ENCODE measurements at regions not wholly inside any gene's neighbourhood (a gene's known extent, or its start where the extent isn't known, plus 50 kb on each side); places are given as distances from the start of the nearest gene placed in this dataset.

- no peak for DNase-seq (ENCODE audit: low spot score)
Observed at GRCh38 chr5:133738271-133738670, 125.9 kb upstream of the FSTL4 start.

- no peak for DNase-seq (ENCODE audit: low spot score)
Observed at GRCh38 chr5:133736512-133736911, 124.2 kb upstream of the FSTL4 start.

- no peak for DNase-seq (ENCODE audit: low spot score)
Observed at GRCh38 chr5:133735346-133735745, 123.0 kb upstream of the FSTL4 start.

GRCh38 chr5:133734916-133735315 is 122.6 kb upstream of the FSTL4 start:
- DNase-seq (ENCODE audit: low spot score) = no peak

- DNase-seq (ENCODE audit: low spot score) = no peak
Observed at GRCh38 chr5:133732536-133732935, 120.2 kb upstream of the FSTL4 start.

GRCh38 chr5:133731951-133732350 is 119.6 kb upstream of the FSTL4 start:
- DNase-seq (ENCODE audit: low spot score) = no peak

GRCh38 chr5:133730866-133731265 is 118.5 kb upstream of the FSTL4 start:
- DNase-seq (ENCODE audit: low spot score) = no peak

GRCh38 chr5:133730346-133730745 is 118.0 kb upstream of the FSTL4 start:
- DNase-seq (ENCODE audit: low spot score) = no peak

- DNase-seq (ENCODE audit: low spot score) = no peak
Observed at GRCh38 chr5:133729800-133730199, 117.5 kb upstream of the FSTL4 start.

- DNase-seq (ENCODE audit: low spot score) = no peak
Observed at GRCh38 chr5:133728475-133728874, 116.1 kb upstream of the FSTL4 start.

GRCh38 chr5:133727636-133728035 is 115.3 kb upstream of the FSTL4 start:
- no peak for DNase-seq (ENCODE audit: low spot score)

GRCh38 chr5:133723651-133724366 is 111.5 kb upstream of the FSTL4 start:
- DNase-seq (ENCODE audit: low spot score) = no peak

GRCh38 chr5:133723126-133723525 is 110.8 kb upstream of the FSTL4 start:
- DNase-seq (ENCODE audit: low spot score) = no peak

- no peak for DNase-seq (ENCODE audit: low spot score)
Observed at GRCh38 chr5:133721365-133721764, 109.0 kb upstream of the FSTL4 start.

GRCh38 chr5:133718457-133718856 is 106.1 kb upstream of the FSTL4 start:
- no peak for DNase-seq (ENCODE audit: low spot score)

- no peak for DNase-seq (ENCODE audit: low spot score)
Observed at GRCh38 chr5:133716532-133717183, 104.3 kb upstream of the FSTL4 start.

- DNase-seq (ENCODE audit: low spot score) = no peak
Observed at GRCh38 chr5:133715616-133716015, 103.3 kb upstream of the FSTL4 start.

GRCh38 chr5:133715216-133715615 is 102.9 kb upstream of the FSTL4 start:
- DNase-seq (ENCODE audit: low spot score) = no peak

GRCh38 chr5:133714161-133714915 is 102.0 kb upstream of the FSTL4 start:
- no peak for DNase-seq (ENCODE audit: low spot score)

- DNase-seq (ENCODE audit: low spot score) = no peak
Observed at GRCh38 chr5:133713751-133714150, 101.4 kb upstream of the FSTL4 start.

GRCh38 chr5:133713209-133713608 is 100.9 kb upstream of the FSTL4 start:
- DNase-seq (ENCODE audit: low spot score) = no peak

- DNase-seq (ENCODE audit: low spot score) = no peak
Observed at GRCh38 chr5:133712562-133712961, 100.2 kb upstream of the FSTL4 start.

GRCh38 chr5:133709209-133709725 is 96.9 kb upstream of the FSTL4 start:
- DNase-seq (ENCODE audit: low spot score) = no peak

All from hematopoietic multipotent progenitor cell treated with erythropoietin and hydrocortisone succinate and interleukin-3 and kit ligand, for 17 days (in vitro differentiated cells).